HEK293 (cell line): ENCODE measurements at regions not wholly inside any gene's neighbourhood (a gene's known extent, or its start where the extent isn't known, plus 50 kb on each side); places are given as distances from the start of the nearest gene placed in this dataset.

Experiments used
- CTCF ChIA-PET: fragments of 350-600 bp; formaldehyde crosslinking; extraction: SDS; loops from one replicate; lab custom pipeline; 2021; ENCODE audit warnings: antibody characterized with exemption; lab: Yijun Ruan, JAX
- POLR2A ChIA-PET: fragments of 300-600 bp; formaldehyde crosslinking; extraction: SDS; loops from one replicate; lab custom pipeline; 2020; ENCODE audit warnings: antibody characterized with exemption, inconsistent platforms; lab: Yijun Ruan, JAX
- H3K27ac ChIP-seq: fragments of 200-500 bp; sonication (Bioruptor generic); 2 replicates; pipeline ENCODE4 v1.5.1; 2014; ENCODE audit warnings: low read depth, low read length, control low read depth, inconsistent platforms; ENCODE audit errors: extremely low read depth
- H3K36me3 ChIP-seq, 2 experiments: fragments of 200-500 bp in 1 of 2; sonication (Bioruptor generic) in 1 of 2; 1 replicate in 1 of 2; 2 replicates in 1 of 2; pipeline ENCODE4 v1.5.1; 2014 to 2017; ENCODE audit warnings: inconsistent platforms in 2 of 2, low read length in 2 of 2; ENCODE audit not compliant: control insufficient read depth in 2 of 2, insufficient read depth in 1 of 2
- H3K4me1 ChIP-seq: fragments of 200-500 bp; sonication (Bioruptor generic); 2 replicates; pipeline ENCODE4 v1.5.1; 2014; ENCODE audit warnings: mild to moderate bottlenecking, low read length, inconsistent platforms; ENCODE audit not compliant: control insufficient read depth, insufficient read depth
- H3K4me3 ChIP-seq: 2 replicates; pipeline ENCODE4 v1.5.1; 2011; ENCODE audit warnings: low read depth, mild to moderate bottlenecking, control low read depth, low read length, moderate library complexity
- H3K9me3 ChIP-seq: fragments of 200-500 bp; sonication (Bioruptor generic); 2 replicates; pipeline ENCODE4 v1.5.1; 2014; ENCODE audit warnings: low read depth, low read length, inconsistent platforms; ENCODE audit not compliant: control insufficient read depth, insufficient read depth
- BCL6B ChIP-seq: fragments of 450-650 bp; formaldehyde crosslinking; IDR thresholded peaks from 2 replicates; pipeline ENCODE4 v1.5.1; 2017; ENCODE audit warnings: missing biosample characterization, missing genetic modification characterization
- GFI1B ChIP-seq: fragments of 450-650 bp; formaldehyde crosslinking; IDR thresholded peaks from 2 replicates; pipeline ENCODE4 v1.5.1; 2016; ENCODE audit warnings: missing biosample characterization, missing genetic modification characterization
- KLF8 ChIP-seq: fragments of 450-650 bp; formaldehyde crosslinking; IDR thresholded peaks from 2 replicates; pipeline ENCODE4 v1.5.1; 2016; ENCODE audit warnings: missing biosample characterization, missing genetic modification characterization
- PRDM2 ChIP-seq: fragments of 450-650 bp; formaldehyde crosslinking; IDR thresholded peaks from 2 replicates; pipeline ENCODE4 v1.5.1; 2016; ENCODE audit warnings: missing biosample characterization, missing genetic modification characterization, borderline replicate concordance
- RBAK ChIP-seq: fragments of 450-650 bp; formaldehyde crosslinking; IDR thresholded peaks from 2 replicates; pipeline ENCODE4 v1.5.1; 2016; ENCODE audit warnings: missing biosample characterization, missing genetic modification characterization
- SP2 ChIP-seq: fragments of 450-650 bp; formaldehyde crosslinking; IDR thresholded peaks from 2 replicates; pipeline ENCODE4 v1.5.1; 2016; ENCODE audit warnings: missing biosample characterization, missing genetic modification characterization
- SP7 ChIP-seq: fragments of 450-650 bp; formaldehyde crosslinking; IDR thresholded peaks from 2 replicates; pipeline ENCODE4 v1.5.1; 2016; ENCODE audit warnings: missing biosample characterization, missing genetic modification characterization
- YY1 ChIP-seq: fragments of 450-650 bp; formaldehyde crosslinking; IDR thresholded peaks from 2 replicates; pipeline ENCODE4 v1.5.1; 2018; ENCODE audit warnings: missing biosample characterization, missing genetic modification characterization
- YY2 ChIP-seq: fragments of 450-650 bp; formaldehyde crosslinking; IDR thresholded peaks from 2 replicates; pipeline ENCODE4 v1.5.1; 2016; ENCODE audit warnings: missing biosample characterization, missing genetic modification characterization
- ZBTB48 ChIP-seq: fragments of 450-650 bp; formaldehyde crosslinking; IDR thresholded peaks from 2 replicates; pipeline ENCODE4 v1.5.1; 2016; ENCODE audit warnings: missing biosample characterization, missing genetic modification characterization
- ZFP3 ChIP-seq: fragments of 450-650 bp; formaldehyde crosslinking; IDR thresholded peaks from 2 replicates; pipeline ENCODE4 v1.5.1; 2016; ENCODE audit warnings: low read depth, missing biosample characterization, missing genetic modification characterization
- ZNF202 ChIP-seq: fragments of 450-650 bp; formaldehyde crosslinking; IDR thresholded peaks from 2 replicates; pipeline ENCODE4 v1.5.1; 2016; ENCODE audit warnings: missing biosample characterization, missing genetic modification characterization, borderline replicate concordance
- ZNF214 ChIP-seq: fragments of 450-650 bp; formaldehyde crosslinking; IDR thresholded peaks from 2 replicates; pipeline ENCODE4 v1.5.1; 2017; ENCODE audit warnings: missing biosample characterization, mild to moderate bottlenecking, missing genetic modification characterization, borderline replicate concordance
- ZNF354C ChIP-seq: fragments of 450-650 bp; formaldehyde crosslinking; IDR thresholded peaks from 2 replicates; pipeline ENCODE4 v1.5.1; 2016; ENCODE audit warnings: missing biosample characterization, missing genetic modification characterization, low read depth, borderline replicate concordance
- ZNF362 ChIP-seq: fragments of 450-650 bp; formaldehyde crosslinking; IDR thresholded peaks from 2 replicates; pipeline ENCODE4 v1.5.1; 2016; ENCODE audit warnings: missing biosample characterization, missing genetic modification characterization
- ZNF366 ChIP-seq: fragments of 450-650 bp; formaldehyde crosslinking; conservative IDR thresholded peaks from 2 replicates; pipeline ENCODE4 v1.5.1; 2016; ENCODE audit warnings: missing biosample characterization, missing genetic modification characterization
- ZNF433 ChIP-seq: fragments of 450-650 bp; formaldehyde crosslinking; IDR thresholded peaks from 2 replicates; pipeline ENCODE4 v1.5.1; 2016; ENCODE audit warnings: missing biosample characterization, missing genetic modification characterization, low read depth
- ZNF501 ChIP-seq: fragments of 450-650 bp; formaldehyde crosslinking; IDR thresholded peaks from 2 replicates; pipeline ENCODE4 v1.5.1; 2016; ENCODE audit warnings: missing biosample characterization, missing genetic modification characterization
- ZNF544 ChIP-seq: fragments of 450-650 bp; formaldehyde crosslinking; IDR thresholded peaks from 2 replicates; pipeline ENCODE4 v1.5.0; 2017; ENCODE audit warnings: missing biosample characterization, missing genetic modification characterization
- ZNF558 ChIP-seq: fragments of 450-650 bp; formaldehyde crosslinking; IDR thresholded peaks from 2 replicates; pipeline ENCODE4 v1.5.1; 2016; ENCODE audit warnings: missing biosample characterization, missing genetic modification characterization
- ZNF585B ChIP-seq: fragments of 450-650 bp; formaldehyde crosslinking; IDR thresholded peaks from 2 replicates; pipeline ENCODE4 v1.5.1; 2016; ENCODE audit warnings: missing biosample characterization, missing genetic modification characterization
- ZNF623 ChIP-seq: fragments of 450-650 bp; formaldehyde crosslinking; IDR thresholded peaks from 2 replicates; pipeline ENCODE4 v1.5.1; 2016; ENCODE audit warnings: missing biosample characterization, missing genetic modification characterization
- ZNF837 ChIP-seq: fragments of 450-650 bp; formaldehyde crosslinking; IDR thresholded peaks from 2 replicates; pipeline ENCODE4 v1.5.1; 2016; ENCODE audit warnings: missing biosample characterization, missing genetic modification characterization
- ZSCAN23 ChIP-seq: fragments of 450-650 bp; formaldehyde crosslinking; IDR thresholded peaks from 2 replicates; pipeline ENCODE4 v1.5.1; 2016; ENCODE audit warnings: missing biosample characterization, missing genetic modification characterization
- ZSCAN30 ChIP-seq: fragments of 450-650 bp; IDR thresholded peaks from 2 replicates; pipeline ENCODE4 v1.5.1; 2018; ENCODE audit warnings: missing biosample characterization, mild to moderate bottlenecking, missing genetic modification characterization, moderate library complexity

- no peak for TF ChIP-seq PRDM2
- TF ChIP-seq SP2 (tag by site-specific recombination) = no peak
- no peak for TF ChIP-seq ZNF433 (tag by site-specific recombination)
- no peak for TF ChIP-seq ZFP3
Observed at GRCh38 chr16:64153718-64154117, 968.1 kb downstream of the CDH11 start (continued).

GRCh38 chr16:64151990-64152767, 969.7 kb downstream of the CDH11 start:
- H3K4me3 ChIP-seq = no peak overlapping the region
- TF ChIP-seq ZNF433 (tag by site-specific recombination) (no peak), KLF8 (tag by site-specific recombination) (no peak), ZNF214 (tag by site-specific recombination) (no peak), YY1 (no peak), RBAK (tag by site-specific recombination) (no peak), ZNF202 (tag by site-specific recombination) (no peak), ZNF362 (tag by site-specific recombination) (no peak), ZNF558 (no peak), ZSCAN30 (no peak), ZNF354C (tag by site-specific recombination) (no peak), ZNF623 (tag by site-specific recombination) (no peak)
- H3K27ac ChIP-seq = no peak overlapping the region
- ChIA-PET CTCF (no interaction called here), POLR2A (no interaction called here)
- H3K4me1 ChIP-seq = no peaks in the 10 kb centered on the region
- no peaks in the 10 kb centered on the region for H3K9me3 ChIP-seq
- no peaks in the 10 kb centered on the region for H3K36me3 ChIP-seq

- no peaks in the 10 kb centered on the region for H3K36me3 ChIP-seq
- H3K27ac ChIP-seq = no peak overlapping the region
- H3K4me3 ChIP-seq = no peak overlapping the region
- ChIA-PET CTCF (interaction anchor here (0.6 kb wide), 1 partner anchor 457 kb away, joined by 3 read pairs; no protein-coding TSS in a partner anchor), POLR2A (no interaction called here)
- no peaks in the 10 kb centered on the region for H3K4me1 ChIP-seq
- no peaks in the 10 kb centered on the region for H3K9me3 ChIP-seq
- no peak for TF ChIP-seq ZNF585B (tag by site-specific recombination)
- TF ChIP-seq ZNF202 (tag by site-specific recombination) = no peak
- TF ChIP-seq ZNF366 (tag by site-specific recombination) = no peak
- TF ChIP-seq ZNF501 = no peak
- no peak for TF ChIP-seq ZBTB48
- TF ChIP-seq GFI1B = no peak
- no peak for TF ChIP-seq ZSCAN23 (tag by site-specific recombination)
- TF ChIP-seq ZNF544 (tag by site-specific recombination) = no peak
- no peak for TF ChIP-seq SP7 (tag by site-specific recombination)
- no peak for TF ChIP-seq ZNF837
- TF ChIP-seq YY2 (tag by site-specific recombination) = no peak
- TF ChIP-seq BCL6B (tag by site-specific recombination) = no peak
Observed at GRCh38 chr16:64150193-64150592, 971.7 kb downstream of the CDH11 start.
